Lower leg skin (tissue), 4 donors: ENCODE measurements at regions not wholly inside any gene's neighbourhood (a gene's known extent, or its start where the extent isn't known, plus 50 kb on each side); places are given as distances from the start of the nearest gene placed in this dataset.

Experiments used
- DNase-seq, 2 donors: peaks; one replicate each; pipeline ENCODE4 v3.0.0-alpha.2; 2019; ENCODE audit warnings: low spot score in 2 of 2
- H3K4me3 ChIP-seq: fragments of 200-600 bp; sonication (generic); 2 replicates; pipeline ENCODE4 v1.5.1; 2017; ENCODE audit warnings: mild to moderate bottlenecking, low read depth; ENCODE audit not compliant: poor library complexity, severe bottlenecking
- CTCF ChIP-seq, 3 donors: fragments of 450-650 bp; IDR thresholded peaks; one replicate each; pipeline ENCODE4 v1.5.1; 2016; ENCODE audit warnings: antibody characterized with exemption in 3 of 3, mild to moderate bottlenecking in 3 of 3, moderate library complexity in 2 of 3
- POLR2A ChIP-seq, 2 donors: fragments of 450-650 bp; IDR thresholded peaks; one replicate each; pipeline ENCODE4 v1.6.1; 2016 to 2017; ENCODE audit warnings: antibody characterized with exemption in 2 of 2, mild to moderate bottlenecking in 1 of 2, moderate library complexity in 1 of 2
- WGBS, 2 donors: methylation state at CpG; one replicate each; pipeline ENCODE4 v1.1.5; 2018; 5-methylcytosine and 5-hydroxymethylcytosine counted together
- intact Hi-C: fragments of 100-400 bp; cut with DNase I; formaldehyde crosslinking; loops from one replicate; pipeline ENCODE4 v1.15.0; 2023; ENCODE audit warnings: low total_unique reads

GRCh38 chr4:104677116-104677515, 182.4 kb upstream of the CXXC4 start:
- 27 to 28% methylated on average over 3 of the region's 3 CpGs for WGBS, 2 donors
- no peak overlapping the region for H3K4me3 ChIP-seq
- TF ChIP-seq POLR2A (IDR thresholded peaks at IDR 0.05), result no peak
- TF ChIP-seq CTCF (IDR thresholded peaks at IDR 0.05), result no peak
- no peak for DNase-seq
- intact Hi-C loops, result no loop called here

GRCh38 chr4:104682311-104682710, 187.6 kb upstream of the CXXC4 start:
- intact Hi-C loops, result no loop called here
- TF ChIP-seq CTCF (IDR thresholded peaks at IDR 0.05), result no peak
- TF ChIP-seq POLR2A (IDR thresholded peaks at IDR 0.05), result no peak

GRCh38 chr4:104693601-104694201, 199.0 kb upstream of the CXXC4 start:
- no peak for TF ChIP-seq CTCF (IDR thresholded peaks at IDR 0.05)
- no peak for TF ChIP-seq POLR2A (IDR thresholded peaks at IDR 0.05)
- 75 to 83% methylated on average over 5 of the region's 5 CpGs for WGBS, 2 donors
- DNase-seq, result no peak
- intact Hi-C loops, result no loop called here
- no peak overlapping the region for H3K4me3 ChIP-seq

More at GRCh38 chr4:104682311-104682710, 187.6 kb upstream of the CXXC4 start:
- 88 to 90% methylated on average over 1 of the region's 1 CpG for WGBS, 2 donors
- no peak overlapping the region for H3K4me3 ChIP-seq
- DNase-seq, result no peak

- H3K4me3 ChIP-seq, result no peak overlapping the region
- 90 to 95% methylated on average over 2 of the region's 2 CpGs for WGBS, 2 donors
- no peak for DNase-seq
- no peak for TF ChIP-seq POLR2A (IDR thresholded peaks at IDR 0.05)
- no peak for TF ChIP-seq CTCF (IDR thresholded peaks at IDR 0.05)
- intact Hi-C loops, result no loop called here
These were observed 221.9 kb upstream of the CXXC4 start for GRCh38 chr4:104716584-104716983.

- WGBS, 2 donors, result 80 to 81% methylated on average over 4 of the region's 4 CpGs
- TF ChIP-seq CTCF (IDR thresholded peaks at IDR 0.05), result no peak
- no peak for TF ChIP-seq POLR2A (IDR thresholded peaks at IDR 0.05)
- DNase-seq, result no peak
- intact Hi-C loops, result no loop called here
- H3K4me3 ChIP-seq, result no peak overlapping the region
These were observed 225.0 kb upstream of the CXXC4 start for GRCh38 chr4:104719539-104720230.
